KMS-11 (cell line): ENCODE measurements at regions not wholly inside any gene's neighbourhood (a gene's known extent, or its start where the extent isn't known, plus 50 kb on each side); places are given as distances from the start of the nearest gene placed in this dataset.

Experiments
- H2AFZ ChIP-seq: fragments of 200-600 bp; sonication (generic); 2 replicates; pipeline ENCODE4 v1.6.1; 2016; ENCODE audit warnings: antibody characterized with exemption, mixed run types, low read depth
- H3K27ac ChIP-seq: fragments of 200-600 bp; sonication (generic); 2 replicates; pipeline ENCODE4 v1.6.1; 2016; ENCODE audit warnings: mild to moderate bottlenecking, mixed run types
- H3K27me3 ChIP-seq: fragments of 200-600 bp; sonication (generic); 2 replicates; pipeline ENCODE4 v1.6.1; 2017; ENCODE audit warnings: mild to moderate bottlenecking, low read depth, mixed run types, moderate library complexity; ENCODE audit not compliant: insufficient read depth
- H3K36me3 ChIP-seq: fragments of 200-600 bp; sonication (generic); 2 replicates; pipeline ENCODE4 v1.6.1; 2017; ENCODE audit warnings: mild to moderate bottlenecking, mixed run types; ENCODE audit not compliant: insufficient read depth
- H3K4me1 ChIP-seq: fragments of 200-600 bp; sonication (generic); 2 replicates; pipeline ENCODE4 v1.6.1; 2016; ENCODE audit warnings: mild to moderate bottlenecking, low read depth, mixed run types; ENCODE audit not compliant: poor library complexity, severe bottlenecking
- H3K4me2 ChIP-seq: fragments of 200-600 bp; sonication (generic); 2 replicates; pipeline ENCODE4 v1.7.0; 2016; ENCODE audit warnings: mild to moderate bottlenecking, mixed run types
- H3K4me3 ChIP-seq: fragments of 200-600 bp; sonication (generic); IDR thresholded peaks from 2 replicates; pipeline ENCODE4 v1.6.1; 2017; ENCODE audit warnings: low read depth, low read length, mixed read lengths; ENCODE audit not compliant: insufficient read depth
- H3K79me2 ChIP-seq: fragments of 200-600 bp; sonication (generic); 2 replicates; pipeline ENCODE4 v1.6.1; 2016; ENCODE audit warnings: low read depth, mixed run types; ENCODE audit not compliant: insufficient read depth
- H3K9ac ChIP-seq: fragments of 200-600 bp; sonication (generic); 2 replicates; pipeline ENCODE4 v1.6.1; 2016; ENCODE audit warnings: mild to moderate bottlenecking, mixed run types
- H4K20me1 ChIP-seq: fragments of 200-600 bp; sonication (generic); 2 replicates; pipeline ENCODE4 v1.6.1; 2016; ENCODE audit warnings: mild to moderate bottlenecking, mixed run types; ENCODE audit not compliant: insufficient read depth
- TF ChIP-seq, protein P1 (sequence below): fragments of 200-600 bp; sonication (generic); conservative IDR thresholded peaks from 2 replicates; pipeline ENCODE4 v1.6.1; 2017; ENCODE audit warnings: low read depth, mild to moderate bottlenecking, antibody characterized with exemption, low read length, moderate library complexity, mixed read lengths

DNA sequence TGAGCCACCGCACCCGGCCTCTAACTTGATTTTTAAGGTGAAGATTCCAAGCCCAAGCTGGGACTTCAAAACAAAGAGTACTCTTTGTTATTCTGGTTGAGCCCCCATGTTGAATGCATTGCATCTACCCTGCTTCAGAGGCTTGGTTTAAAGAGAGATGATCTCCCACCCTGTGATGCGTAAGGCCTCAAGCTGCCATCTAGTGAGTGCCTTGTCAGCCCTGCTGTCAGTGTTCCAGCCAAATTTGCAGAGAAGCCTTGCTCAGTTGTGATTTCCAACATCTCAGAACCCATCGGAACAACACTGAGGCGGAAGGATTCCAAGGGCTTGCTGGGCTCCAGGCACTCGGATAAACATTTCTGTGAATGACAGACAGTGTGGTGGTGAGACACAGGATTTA, 210.7 kb upstream of the RGMA start:
- Histone ChIP-seq H3K4me2 (no peak overlapping the region), H3K27ac (no peak overlapping the region), H3K9ac (no peak overlapping the region), H3K4me3 (no peak overlapping the region), H2AFZ (no peak overlapping the region), H3K27me3 (no peaks in the 10 kb centered on the region), H4K20me1 (no peaks in the 10 kb centered on the region), H3K36me3 (no peaks in the 10 kb centered on the region), H3K4me1 (no peaks in the 10 kb centered on the region), H3K79me2 (no peaks in the 10 kb centered on the region)
- TF ChIP-seq, protein P1, sequence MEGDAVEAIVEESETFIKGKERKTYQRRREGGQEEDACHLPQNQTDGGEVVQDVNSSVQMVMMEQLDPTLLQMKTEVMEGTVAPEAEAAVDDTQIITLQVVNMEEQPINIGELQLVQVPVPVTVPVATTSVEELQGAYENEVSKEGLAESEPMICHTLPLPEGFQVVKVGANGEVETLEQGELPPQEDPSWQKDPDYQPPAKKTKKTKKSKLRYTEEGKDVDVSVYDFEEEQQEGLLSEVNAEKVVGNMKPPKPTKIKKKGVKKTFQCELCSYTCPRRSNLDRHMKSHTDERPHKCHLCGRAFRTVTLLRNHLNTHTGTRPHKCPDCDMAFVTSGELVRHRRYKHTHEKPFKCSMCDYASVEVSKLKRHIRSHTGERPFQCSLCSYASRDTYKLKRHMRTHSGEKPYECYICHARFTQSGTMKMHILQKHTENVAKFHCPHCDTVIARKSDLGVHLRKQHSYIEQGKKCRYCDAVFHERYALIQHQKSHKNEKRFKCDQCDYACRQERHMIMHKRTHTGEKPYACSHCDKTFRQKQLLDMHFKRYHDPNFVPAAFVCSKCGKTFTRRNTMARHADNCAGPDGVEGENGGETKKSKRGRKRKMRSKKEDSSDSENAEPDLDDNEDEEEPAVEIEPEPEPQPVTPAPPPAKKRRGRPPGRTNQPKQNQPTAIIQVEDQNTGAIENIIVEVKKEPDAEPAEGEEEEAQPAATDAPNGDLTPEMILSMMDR = no peak

DNA sequence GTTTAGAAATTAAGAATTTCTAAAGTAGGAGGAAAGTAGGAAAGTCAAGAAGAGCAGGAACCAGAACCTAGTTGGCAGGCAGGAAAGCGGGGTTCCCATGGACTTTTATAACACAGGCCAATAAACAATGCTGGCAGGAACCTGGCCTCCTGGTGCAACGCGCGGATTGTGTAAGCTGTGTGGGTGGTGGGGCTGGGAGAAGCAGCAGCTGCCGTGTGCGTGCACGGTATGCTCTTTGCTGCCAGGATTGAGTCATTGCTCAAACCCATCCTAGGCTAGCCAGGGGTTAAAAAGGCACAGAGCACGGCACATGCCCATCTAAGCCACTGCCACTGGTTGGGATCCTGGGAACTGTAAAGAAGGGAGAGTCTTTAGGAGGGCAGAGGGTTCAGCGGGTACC, 209.9 kb upstream of the RGMA start:
- Histone ChIP-seq H3K36me3 (no peaks in the 10 kb centered on the region), H3K9ac (no peak overlapping the region), H3K79me2 (no peaks in the 10 kb centered on the region), H2AFZ (no peak overlapping the region), H3K4me2 (no peak overlapping the region), H3K27me3 (no peaks in the 10 kb centered on the region), H3K4me1 (no peaks in the 10 kb centered on the region), H3K27ac (no peak overlapping the region), H4K20me1 (no peaks in the 10 kb centered on the region), H3K4me3 (no peak overlapping the region)
- TF ChIP-seq, protein P1 = no peak

DNA sequence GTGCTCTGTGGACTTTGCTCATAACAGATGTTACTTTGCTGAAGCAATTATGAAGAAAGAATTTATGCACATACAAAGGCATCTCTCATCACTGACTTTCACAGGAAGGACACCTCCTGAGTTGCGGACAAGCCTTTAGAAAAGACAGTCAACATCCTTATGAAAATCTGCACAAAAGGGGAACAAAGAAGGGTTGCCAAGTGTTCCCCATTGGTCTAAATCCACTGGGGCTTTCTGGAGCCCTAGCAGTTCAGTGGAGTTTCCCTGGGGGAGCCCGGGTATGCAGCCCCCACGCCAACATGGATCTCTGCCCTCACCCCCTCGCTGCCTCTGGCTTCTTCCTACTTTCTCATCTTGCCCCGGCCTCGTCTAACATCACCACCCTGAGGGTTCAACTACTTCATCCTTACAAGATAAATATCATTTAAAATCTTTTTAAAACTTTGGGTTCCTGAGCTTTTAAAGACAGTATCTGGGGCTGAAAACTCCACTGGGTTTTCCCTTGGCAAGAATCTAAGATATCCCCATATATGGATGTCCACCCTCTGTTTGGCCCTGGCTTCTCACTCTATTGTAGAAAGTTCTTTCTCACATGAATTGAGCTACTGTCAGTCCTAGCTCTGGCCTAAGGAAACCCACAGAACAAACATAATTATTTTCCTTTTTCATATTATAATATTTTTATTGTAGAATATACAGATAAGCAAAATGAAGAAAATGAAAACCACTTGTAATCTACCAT, 207.9 kb upstream of the RGMA start:
- Histone ChIP-seq H3K4me1 (no peaks in the 10 kb centered on the region), H3K79me2 (no peaks in the 10 kb centered on the region), H2AFZ (no peak overlapping the region), H3K4me3 (no peak overlapping the region), H3K27me3 (no peaks in the 10 kb centered on the region), H3K27ac (no peak overlapping the region), H3K4me2 (no peak overlapping the region), H4K20me1 (no peaks in the 10 kb centered on the region), H3K9ac (no peak overlapping the region), H3K36me3 (no peaks in the 10 kb centered on the region)
- TF ChIP-seq, protein P1 = no peak

DNA sequence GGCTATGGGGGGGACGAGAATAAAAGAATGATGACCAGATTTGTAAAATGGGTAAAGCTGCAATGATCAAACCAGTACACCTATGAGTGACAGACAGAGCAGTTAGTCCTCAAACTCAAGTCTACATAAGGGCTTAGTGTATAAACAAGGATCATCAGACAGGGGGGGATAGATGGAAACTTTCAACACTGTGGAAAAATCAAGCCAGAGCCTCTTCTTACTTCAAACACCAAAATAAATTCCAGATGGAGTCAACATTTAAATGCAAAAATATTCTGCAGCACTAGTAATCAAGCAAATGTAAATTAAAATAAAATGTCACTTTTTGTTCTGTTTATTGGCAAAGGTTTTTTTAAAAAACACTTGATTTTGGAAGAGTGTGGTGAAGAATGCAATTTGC, 205.9 kb upstream of the RGMA start:
- no peak overlapping the region for H2AFZ ChIP-seq
- TF ChIP-seq, protein P1 = no peak
- no peaks in the 10 kb centered on the region for H3K36me3 ChIP-seq
- no peaks in the 10 kb centered on the region for H3K27me3 ChIP-seq
- H3K9ac ChIP-seq = no peak overlapping the region
- H3K4me1 ChIP-seq = no peaks in the 10 kb centered on the region
- H4K20me1 ChIP-seq = no peaks in the 10 kb centered on the region
- H3K4me3 ChIP-seq = no peak overlapping the region
- no peaks in the 10 kb centered on the region for H3K79me2 ChIP-seq
- H3K27ac ChIP-seq = no peak overlapping the region
- no peak overlapping the region for H3K4me2 ChIP-seq
